Ishikawa (cell line): ENCODE measurements at regions not wholly inside any gene's neighbourhood (a gene's known extent, or its start where the extent isn't known, plus 50 kb on each side); places are given as distances from the start of the nearest gene placed in this dataset.

Experiments used
- CEBPB ChIP-seq: IDR thresholded peaks from 2 replicates; pipeline ENCODE4 v1.6.1; 2012
- CREB1 ChIP-seq: IDR thresholded peaks from 2 replicates; pipeline ENCODE4 v1.6.1; 2012; ENCODE audit warnings: low read depth
- EGR1 ChIP-seq: IDR thresholded peaks from 2 replicates; pipeline ENCODE4 v1.6.1; 2012
- EP300 ChIP-seq: IDR thresholded peaks from 2 replicates; pipeline ENCODE4 v1.6.1; 2012; ENCODE audit warnings: borderline replicate concordance
- NFIC ChIP-seq: IDR thresholded peaks from 2 replicates; pipeline ENCODE4 v1.6.1; 2012
- RAD21 ChIP-seq: IDR thresholded peaks from 2 replicates; pipeline ENCODE4 v1.6.1; 2012; ENCODE audit warnings: low read depth
- TCF12 ChIP-seq: IDR thresholded peaks from 2 replicates; pipeline ENCODE4 v1.6.1; 2012; ENCODE audit warnings: low read depth
- TEAD4 ChIP-seq: IDR thresholded peaks from 2 replicates; pipeline ENCODE4 v1.6.1; 2012
- TF ChIP-seq, protein P1 (sequence below): IDR thresholded peaks from 2 replicates; pipeline ENCODE4 v1.6.1; 2012
- TF ChIP-seq, protein P2 (sequence below): IDR thresholded peaks from 2 replicates; pipeline ENCODE4 v1.6.1; 2012; ENCODE audit warnings: low read depth, mild to moderate bottlenecking
- TF ChIP-seq, protein P3 (sequence below): IDR thresholded peaks from 2 replicates; pipeline ENCODE4 v1.6.1; 2012

DNA sequence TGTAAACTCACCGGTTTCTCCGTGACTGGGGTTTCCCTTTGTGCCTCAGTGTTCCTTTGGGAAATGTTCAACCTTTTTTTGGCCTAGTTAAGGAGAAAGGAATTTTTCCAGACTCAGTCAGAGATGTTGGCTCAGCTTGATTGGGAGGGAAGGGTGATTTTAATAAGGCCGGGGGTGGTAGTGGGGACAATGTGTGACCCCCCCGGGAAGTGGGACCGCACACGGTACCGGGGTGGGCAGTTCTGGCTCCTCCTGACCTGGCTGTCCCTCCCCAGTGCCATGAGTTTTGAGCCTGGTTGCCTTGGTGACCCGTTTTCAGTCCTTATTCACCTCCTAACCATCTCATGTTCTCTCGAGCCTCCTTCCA is 132.7 kb downstream of the SNX5 start:
- no peak for TF ChIP-seq NFIC
- TF ChIP-seq CEBPB, result no peak
- TF ChIP-seq, protein P1, sequence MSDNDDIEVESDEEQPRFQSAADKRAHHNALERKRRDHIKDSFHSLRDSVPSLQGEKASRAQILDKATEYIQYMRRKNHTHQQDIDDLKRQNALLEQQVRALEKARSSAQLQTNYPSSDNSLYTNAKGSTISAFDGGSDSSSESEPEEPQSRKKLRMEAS, result no peak
- no peak for TF ChIP-seq EP300
- TF ChIP-seq, protein P2, sequence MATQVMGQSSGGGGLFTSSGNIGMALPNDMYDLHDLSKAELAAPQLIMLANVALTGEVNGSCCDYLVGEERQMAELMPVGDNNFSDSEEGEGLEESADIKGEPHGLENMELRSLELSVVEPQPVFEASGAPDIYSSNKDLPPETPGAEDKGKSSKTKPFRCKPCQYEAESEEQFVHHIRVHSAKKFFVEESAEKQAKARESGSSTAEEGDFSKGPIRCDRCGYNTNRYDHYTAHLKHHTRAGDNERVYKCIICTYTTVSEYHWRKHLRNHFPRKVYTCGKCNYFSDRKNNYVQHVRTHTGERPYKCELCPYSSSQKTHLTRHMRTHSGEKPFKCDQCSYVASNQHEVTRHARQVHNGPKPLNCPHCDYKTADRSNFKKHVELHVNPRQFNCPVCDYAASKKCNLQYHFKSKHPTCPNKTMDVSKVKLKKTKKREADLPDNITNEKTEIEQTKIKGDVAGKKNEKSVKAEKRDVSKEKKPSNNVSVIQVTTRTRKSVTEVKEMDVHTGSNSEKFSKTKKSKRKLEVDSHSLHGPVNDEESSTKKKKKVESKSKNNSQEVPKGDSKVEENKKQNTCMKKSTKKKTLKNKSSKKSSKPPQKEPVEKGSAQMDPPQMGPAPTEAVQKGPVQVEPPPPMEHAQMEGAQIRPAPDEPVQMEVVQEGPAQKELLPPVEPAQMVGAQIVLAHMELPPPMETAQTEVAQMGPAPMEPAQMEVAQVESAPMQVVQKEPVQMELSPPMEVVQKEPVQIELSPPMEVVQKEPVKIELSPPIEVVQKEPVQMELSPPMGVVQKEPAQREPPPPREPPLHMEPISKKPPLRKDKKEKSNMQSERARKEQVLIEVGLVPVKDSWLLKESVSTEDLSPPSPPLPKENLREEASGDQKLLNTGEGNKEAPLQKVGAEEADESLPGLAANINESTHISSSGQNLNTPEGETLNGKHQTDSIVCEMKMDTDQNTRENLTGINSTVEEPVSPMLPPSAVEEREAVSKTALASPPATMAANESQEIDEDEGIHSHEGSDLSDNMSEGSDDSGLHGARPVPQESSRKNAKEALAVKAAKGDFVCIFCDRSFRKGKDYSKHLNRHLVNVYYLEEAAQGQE, result no peak
- TF ChIP-seq TEAD4, result no peak
- TF ChIP-seq CREB1, result no peak
- no peak for TF ChIP-seq RAD21
- no peak for TF ChIP-seq TCF12
- TF ChIP-seq EGR1, result no peak
- TF ChIP-seq, protein P3, sequence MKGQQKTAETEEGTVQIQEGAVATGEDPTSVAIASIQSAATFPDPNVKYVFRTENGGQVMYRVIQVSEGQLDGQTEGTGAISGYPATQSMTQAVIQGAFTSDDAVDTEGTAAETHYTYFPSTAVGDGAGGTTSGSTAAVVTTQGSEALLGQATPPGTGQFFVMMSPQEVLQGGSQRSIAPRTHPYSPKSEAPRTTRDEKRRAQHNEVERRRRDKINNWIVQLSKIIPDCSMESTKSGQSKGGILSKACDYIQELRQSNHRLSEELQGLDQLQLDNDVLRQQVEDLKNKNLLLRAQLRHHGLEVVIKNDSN, result no peak
